Duodenal mucosa (tissue), 2 donors: ENCODE measurements at regions not wholly inside any gene's neighbourhood (a gene's known extent, or its start where the extent isn't known, plus 50 kb on each side); places are given as distances from the start of the nearest gene placed in this dataset.

Experiments used
- H3K27ac ChIP-seq: one replicate; pipeline ENCODE4 v1.7.0; 2013; ENCODE audit warnings: low read depth, low read length
- H3K27me3 ChIP-seq, 2 donors: one replicate each; pipeline ENCODE4 v1.7.0; 2013; ENCODE audit warnings: low read length in 2 of 2, control low read depth in 1 of 2; ENCODE audit not compliant: insufficient read depth in 2 of 2, control insufficient read depth in 1 of 2
- H3K36me3 ChIP-seq, 2 donors: one replicate each; pipeline ENCODE4 v1.7.0; 2013; ENCODE audit warnings: low read length in 2 of 2, control low read depth in 1 of 2; ENCODE audit not compliant: insufficient read depth in 2 of 2, control insufficient read depth in 1 of 2
- H3K4me1 ChIP-seq, 2 donors: one replicate each; pipeline ENCODE4 v1.7.0; 2013; ENCODE audit warnings: low read length in 2 of 2, control low read depth in 1 of 2; ENCODE audit not compliant: insufficient read depth in 2 of 2, control insufficient read depth in 1 of 2
- H3K4me3 ChIP-seq, 2 donors: one replicate each; pipeline ENCODE4 v1.7.0; 2013; ENCODE audit warnings: low read length in 2 of 2, low read depth in 1 of 2
- H3K9ac ChIP-seq, 2 donors: one replicate each; pipeline ENCODE4 v1.7.0; 2013; ENCODE audit warnings: low read length in 2 of 2, low read depth in 1 of 2
- H3K9me3 ChIP-seq, 2 donors: one replicate each; pipeline ENCODE4 v1.7.0; 2013; ENCODE audit warnings: low read length in 2 of 2, control low read depth in 1 of 2; ENCODE audit not compliant: control insufficient read depth in 1 of 2

DNA sequence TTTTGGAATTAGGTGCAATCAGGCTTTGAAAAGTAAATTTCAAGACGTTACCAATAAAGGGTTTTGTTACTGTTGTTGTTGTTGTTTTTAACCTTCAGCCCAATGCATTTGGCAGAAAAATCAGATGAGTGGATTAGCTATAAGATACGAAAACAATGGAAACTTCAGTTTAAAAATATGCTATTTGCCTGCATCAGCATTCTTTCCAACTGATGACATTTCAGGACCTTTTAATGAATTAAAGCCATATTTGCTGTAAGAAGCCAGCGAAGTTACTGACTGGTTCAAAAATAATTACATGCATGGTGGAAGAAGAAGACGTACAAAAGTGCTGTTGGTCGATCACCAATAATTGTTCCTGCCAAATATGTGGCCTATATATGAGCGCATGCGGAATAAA lies 639.3 kb upstream of the SOX11 start:
- H3K36me3 ChIP-seq = no peaks in the 10 kb centered on the region

DNA sequence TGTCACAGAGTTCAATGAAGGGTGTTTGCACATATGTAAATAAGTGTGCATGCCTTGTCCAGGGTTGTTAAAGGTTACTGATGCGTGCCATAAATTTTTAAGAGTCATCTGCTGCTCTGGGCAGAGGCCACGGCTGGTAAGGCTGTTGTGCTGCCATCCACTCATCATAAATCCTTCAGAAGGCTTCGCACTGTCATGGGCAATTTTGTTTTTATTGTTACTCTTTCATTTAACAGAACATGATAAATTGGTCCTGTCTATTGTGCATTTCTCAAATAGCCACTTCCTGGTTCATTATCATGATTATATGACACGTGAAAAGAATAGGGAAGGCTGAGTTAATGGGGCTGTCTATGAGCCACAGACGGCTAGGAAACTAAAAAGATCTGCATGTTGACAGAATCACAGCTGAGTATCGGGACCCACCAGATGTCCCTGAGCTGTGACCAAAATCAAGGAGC lies 634.3 kb upstream of the SOX11 start:
- Histone ChIP-seq H3K27ac (no peak overlapping the region), H3K9me3 (peaks cover 6 to 13% of the 10 kb centered on the region in 2 donors), H3K27me3 (no peaks in the 10 kb centered on the region), H3K4me3 (no peak overlapping the region), H3K4me1 (no peaks in the 10 kb centered on the region), H3K36me3 (no peaks in the 10 kb centered on the region), H3K9ac (no peak overlapping the region)

More for the DNA sequence above, 639.3 kb upstream of the SOX11 start:
- no peaks in the 10 kb centered on the region for H3K4me1 ChIP-seq
- H3K27ac ChIP-seq = no peak overlapping the region
- H3K9me3 ChIP-seq = peaks cover 11 to 19% of the 10 kb centered on the region in 2 donors
- no peak overlapping the region for H3K9ac ChIP-seq
- no peaks in the 10 kb centered on the region for H3K27me3 ChIP-seq
- no peak overlapping the region for H3K4me3 ChIP-seq

DNA sequence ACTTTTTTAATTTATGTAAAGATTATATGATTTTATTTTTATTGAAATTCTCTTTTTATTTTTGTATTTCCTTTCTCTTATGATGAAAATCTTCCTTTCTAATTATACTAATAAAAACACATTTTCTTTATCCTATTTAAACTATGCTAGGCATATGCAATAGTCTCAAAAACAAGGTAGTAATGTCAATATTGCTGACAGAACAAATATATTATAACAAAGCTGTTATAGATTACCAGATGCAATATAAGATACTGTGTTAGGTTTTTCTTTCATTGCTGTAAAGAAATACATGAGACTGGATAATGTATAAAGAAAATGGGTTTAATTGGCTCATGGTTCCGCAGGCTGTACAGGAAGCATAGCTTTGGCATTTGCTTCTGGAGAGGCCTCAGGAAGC lies 631.2 kb upstream of the SOX11 start:
- no peak overlapping the region for H3K9ac ChIP-seq
- no peaks in the 10 kb centered on the region for H3K36me3 ChIP-seq
- H3K4me3 ChIP-seq = no peak overlapping the region
- H3K9me3 ChIP-seq = peaks cover 6 to 13% of the 10 kb centered on the region in 2 donors
- H3K4me1 ChIP-seq = no peaks in the 10 kb centered on the region
- no peak overlapping the region for H3K27ac ChIP-seq
- H3K27me3 ChIP-seq = no peaks in the 10 kb centered on the region

DNA sequence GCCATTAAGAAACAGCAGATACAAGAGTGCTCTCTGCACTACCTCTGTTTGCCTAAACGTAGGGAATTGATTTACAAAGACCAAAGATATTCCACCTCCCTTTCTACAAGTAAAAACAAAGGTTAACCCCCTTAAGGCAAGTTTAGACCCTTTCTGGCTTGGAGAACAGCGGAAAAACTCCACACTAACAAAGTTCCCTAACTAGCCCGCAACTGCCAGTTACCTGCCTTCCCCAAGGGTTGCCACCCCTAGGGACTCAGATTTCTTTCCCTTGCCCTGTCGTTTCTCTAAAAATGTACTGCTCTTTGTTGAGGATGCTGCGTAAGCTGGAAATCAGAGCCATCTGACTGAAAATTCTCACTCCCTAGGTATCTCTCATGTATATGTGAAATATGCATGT lies 627.5 kb upstream of the SOX11 start:
- Histone ChIP-seq H3K27ac (no peak overlapping the region), H3K9ac (no peak overlapping the region), H3K27me3 (no peaks in the 10 kb centered on the region), H3K36me3 (no peaks in the 10 kb centered on the region), H3K4me3 (no peak overlapping the region), H3K4me1 (no peaks in the 10 kb centered on the region), H3K9me3 (peaks cover 7 to 18% of the 10 kb centered on the region in 2 donors)

DNA sequence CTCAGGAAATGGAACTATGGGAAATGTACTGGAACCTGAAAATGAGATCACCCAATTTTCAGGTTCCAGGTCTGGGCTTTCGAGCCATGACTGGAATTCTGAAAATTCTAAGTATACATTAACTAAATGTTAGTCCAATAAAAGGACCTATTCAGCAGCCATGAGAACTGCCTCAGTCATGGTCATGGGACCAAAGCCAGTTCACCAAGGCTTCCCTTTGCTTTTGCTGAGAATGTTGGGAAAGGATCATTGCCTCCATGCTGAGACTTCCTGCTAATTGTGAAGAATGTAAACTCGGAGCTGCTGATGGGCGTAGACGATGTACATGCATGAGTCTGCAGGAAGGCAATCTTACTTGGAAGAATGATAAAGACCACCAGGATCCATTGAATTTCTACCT lies 624.4 kb upstream of the SOX11 start:
- H3K27ac ChIP-seq = no peak overlapping the region
- H3K4me1 ChIP-seq = no peaks in the 10 kb centered on the region
- H3K9ac ChIP-seq = no peak overlapping the region
- H3K27me3 ChIP-seq = no peaks in the 10 kb centered on the region
- H3K4me3 ChIP-seq = no peak overlapping the region
- H3K9me3 ChIP-seq = peaks cover 4 to 8% of the 10 kb centered on the region in 2 donors
- H3K36me3 ChIP-seq = no peaks in the 10 kb centered on the region

DNA sequence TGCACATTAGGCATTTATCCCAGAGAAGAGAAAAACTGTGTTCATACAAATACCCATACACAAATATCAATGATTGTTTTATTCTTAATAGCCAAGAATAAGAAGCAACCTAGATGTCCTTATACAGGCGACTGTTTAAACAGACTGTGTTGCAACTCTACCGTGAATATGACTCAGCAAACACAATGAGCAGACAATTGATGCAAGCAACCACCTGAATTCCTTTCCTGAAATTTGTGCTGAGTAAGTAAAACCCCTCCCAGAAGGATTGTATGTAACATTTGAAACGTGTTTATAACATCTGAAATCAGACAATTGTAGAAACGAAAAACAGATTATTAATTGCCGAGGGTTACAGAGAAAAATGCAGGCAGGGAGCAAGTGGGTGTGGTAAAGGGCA lies 621.9 kb upstream of the SOX11 start:
- Histone ChIP-seq H3K4me1 (no peaks in the 10 kb centered on the region), H3K27me3 (no peaks in the 10 kb centered on the region), H3K4me3 (no peak overlapping the region), H3K36me3 (no peaks in the 10 kb centered on the region), H3K27ac (no peak overlapping the region), H3K9ac (no peak overlapping the region), H3K9me3 (peaks cover 5 to 8% of the 10 kb centered on the region in 2 donors)

DNA sequence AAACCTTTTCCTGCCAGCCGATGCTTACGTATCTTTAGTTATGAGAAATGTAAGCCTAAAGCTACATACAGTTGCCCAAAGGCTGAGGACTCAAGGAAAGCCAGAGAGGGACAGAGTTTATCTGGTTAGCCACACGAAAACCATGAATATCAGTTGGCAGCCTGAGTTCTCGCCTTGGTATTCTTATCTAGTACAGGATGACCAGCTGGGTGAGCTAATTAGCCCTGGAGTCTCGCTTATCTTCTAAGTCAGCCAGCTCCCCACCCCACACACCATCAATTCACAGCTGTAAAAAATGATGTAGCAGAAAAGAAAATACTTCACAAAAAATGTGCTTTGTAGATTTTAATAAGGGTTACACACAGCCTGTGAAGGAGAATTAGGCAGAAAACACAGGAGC lies 617.5 kb upstream of the SOX11 start:
- H3K9ac ChIP-seq = no peak overlapping the region
- no peaks in the 10 kb centered on the region for H3K36me3 ChIP-seq
- no peaks in the 10 kb centered on the region for H3K27me3 ChIP-seq
- no peak overlapping the region for H3K27ac ChIP-seq
- H3K4me1 ChIP-seq = no peaks in the 10 kb centered on the region
- H3K4me3 ChIP-seq = no peak overlapping the region
- H3K9me3 ChIP-seq = peaks cover 0 to 10% of the 10 kb centered on the region in 2 donors

DNA sequence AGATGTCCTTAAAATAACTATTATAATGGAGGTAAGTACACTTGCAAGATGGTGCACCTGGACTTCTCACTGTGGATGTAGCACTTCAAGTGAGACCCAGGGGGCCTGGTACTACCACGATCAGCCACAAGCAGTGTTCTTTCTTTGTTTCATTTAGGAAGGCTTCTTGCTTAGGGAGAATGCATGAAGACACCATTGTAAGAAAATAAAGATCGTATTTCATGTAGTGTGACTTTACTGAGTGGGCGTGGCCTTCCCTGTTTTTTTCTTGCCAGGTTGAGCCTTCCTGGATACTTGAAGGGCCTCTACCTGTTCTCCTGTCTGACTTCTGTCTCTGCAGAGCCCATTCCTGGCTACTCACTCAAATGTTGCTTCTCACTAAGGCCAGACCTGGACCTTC lies 615.6 kb upstream of the SOX11 start:
- Histone ChIP-seq H3K4me1 (no peaks in the 10 kb centered on the region), H3K36me3 (no peaks in the 10 kb centered on the region), H3K9me3 (peaks cover 0 to 14% of the 10 kb centered on the region in 2 donors), H3K27ac (no peak overlapping the region), H3K27me3 (no peaks in the 10 kb centered on the region), H3K9ac (no peak overlapping the region), H3K4me3 (no peak overlapping the region)

DNA sequence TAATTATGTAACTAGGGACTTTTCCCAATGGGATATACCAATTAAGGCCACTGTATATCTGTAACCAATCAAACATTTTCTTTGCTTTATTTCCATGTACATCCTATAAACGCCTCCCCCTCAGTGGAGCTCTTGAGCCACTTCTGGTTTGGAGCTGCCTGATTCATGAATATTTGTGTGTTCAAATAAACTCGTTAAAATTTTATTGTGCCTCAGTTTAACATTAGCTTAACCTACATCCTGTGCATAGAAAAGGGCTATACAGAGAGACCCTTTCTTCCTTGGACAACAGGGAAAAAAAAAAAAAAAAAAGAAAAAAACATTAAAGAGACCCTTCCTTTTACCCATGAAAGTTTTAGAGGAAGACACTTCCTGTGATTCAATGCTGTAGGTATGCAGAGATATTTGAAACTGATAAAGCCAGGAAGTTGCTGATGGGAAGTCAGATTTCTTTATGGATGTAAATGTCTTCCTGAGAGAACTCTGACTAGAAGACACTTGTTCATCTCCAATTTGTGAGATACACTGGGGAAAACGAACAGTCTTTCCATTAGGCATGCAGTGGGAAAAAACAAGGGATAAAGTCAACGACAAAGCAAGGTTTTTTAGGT lies 614.6 kb upstream of the SOX11 start:
- no peak overlapping the region for H3K27ac ChIP-seq
- no peaks in the 10 kb centered on the region for H3K27me3 ChIP-seq
- peaks cover 0 to 14% of the 10 kb centered on the region in 2 donors for H3K9me3 ChIP-seq
- H3K9ac ChIP-seq = no peak overlapping the region
- no peaks in the 10 kb centered on the region for H3K4me1 ChIP-seq
- no peaks in the 10 kb centered on the region for H3K36me3 ChIP-seq
- H3K4me3 ChIP-seq = no peak overlapping the region

DNA sequence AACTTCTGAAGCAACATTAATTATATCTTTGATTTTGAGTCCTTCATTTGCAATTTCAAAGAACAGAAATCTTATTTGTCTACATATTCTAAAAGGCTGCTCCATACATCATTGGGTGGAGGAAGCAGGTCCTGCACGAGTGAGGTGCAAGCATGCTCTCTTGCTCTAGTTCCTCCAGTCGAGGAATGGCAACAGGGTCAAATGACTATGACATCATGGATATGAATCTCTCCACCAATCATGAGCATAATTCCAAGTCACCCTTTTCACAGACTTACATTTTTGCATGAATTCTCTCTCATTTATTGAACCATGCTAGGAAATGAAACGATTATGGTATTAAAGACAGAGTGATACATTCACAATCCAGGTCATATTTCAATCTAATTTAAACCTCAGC lies 608.8 kb upstream of the SOX11 start:
- no peak overlapping the region for H3K4me3 ChIP-seq
- H3K9me3 ChIP-seq = peaks cover 12 to 19% of the 10 kb centered on the region in 2 donors
- no peak overlapping the region for H3K9ac ChIP-seq
- no peaks in the 10 kb centered on the region for H3K36me3 ChIP-seq
- no peak overlapping the region for H3K27ac ChIP-seq
- no peaks in the 10 kb centered on the region for H3K27me3 ChIP-seq
- no peaks in the 10 kb centered on the region for H3K4me1 ChIP-seq

DNA sequence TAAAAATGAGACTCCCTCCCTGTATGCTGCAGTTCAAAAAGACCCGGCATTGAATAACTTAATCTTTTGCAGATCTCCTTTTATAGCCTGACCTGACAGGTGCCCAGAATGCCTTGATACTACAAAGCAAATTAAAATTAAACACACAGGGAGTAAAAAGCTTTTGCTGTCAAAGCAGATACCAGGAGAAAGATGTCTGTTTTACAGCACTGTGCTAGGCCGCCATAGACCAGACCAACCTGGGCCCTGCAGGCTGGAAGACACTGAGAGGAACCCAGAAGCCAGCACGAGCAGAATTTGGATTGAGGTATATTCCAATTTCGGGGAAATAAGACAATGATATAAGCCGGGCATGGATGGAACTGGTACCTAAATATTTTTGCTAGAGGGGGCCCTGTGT lies 602.8 kb upstream of the SOX11 start:
- H3K9ac ChIP-seq = no peak overlapping the region
- H3K4me3 ChIP-seq = no peak overlapping the region
- no peaks in the 10 kb centered on the region for H3K4me1 ChIP-seq
- H3K27ac ChIP-seq = no peak overlapping the region
- H3K9me3 ChIP-seq = peaks cover 17 to 21% of the 10 kb centered on the region in 2 donors
- no peaks in the 10 kb centered on the region for H3K36me3 ChIP-seq
- H3K27me3 ChIP-seq = no peaks in the 10 kb centered on the region
